GM19193 (cell line): ENCODE measurements at regions not wholly inside any gene's neighbourhood (a gene's known extent, or its start where the extent isn't known, plus 50 kb on each side); places are given as distances from the start of the nearest gene placed in this dataset.

ENCODE experiments used
- POLR2A ChIP-seq: IDR thresholded peaks from 4 replicates; pipeline ENCODE4 v1.6.1; 2011; ENCODE audit not compliant: insufficient read depth, insufficient read length; ENCODE audit errors: extremely low read depth

- no peak for TF ChIP-seq POLR2A
Measured at GRCh38 chr13:104962411-104962810, 1573.1 kb downstream of the EFNB2 start.

- no peak for TF ChIP-seq POLR2A
Measured at GRCh38 chr13:104961246-104961645, 1574.2 kb downstream of the EFNB2 start.

- no peak for TF ChIP-seq POLR2A
Measured at GRCh38 chr13:104954210-104954609, 1581.3 kb downstream of the EFNB2 start.

- no peak for TF ChIP-seq POLR2A
Measured at GRCh38 chr13:104953588-104953987, 1581.9 kb downstream of the EFNB2 start.

GRCh38 chr13:104949840-104950740 lies 1585.4 kb downstream of the EFNB2 start:
- no peak for TF ChIP-seq POLR2A

GRCh38 chr13:104944176-104944575 lies 1591.3 kb downstream of the EFNB2 start:
- no peak for TF ChIP-seq POLR2A

- TF ChIP-seq POLR2A: no peak
Measured at GRCh38 chr13:104943331-104943730, 1592.1 kb downstream of the EFNB2 start.

- no peak for TF ChIP-seq POLR2A
Measured at GRCh38 chr13:104937881-104938280, 1597.6 kb downstream of the EFNB2 start.

GRCh38 chr13:104936304-104936703 lies 1599.2 kb downstream of the EFNB2 start:
- no peak for TF ChIP-seq POLR2A

- no peak for TF ChIP-seq POLR2A
Measured at GRCh38 chr13:104920091-104920490, 1615.4 kb downstream of the EFNB2 start.

- no peak for TF ChIP-seq POLR2A
Measured at GRCh38 chr13:104900191-104900817, 1635.2 kb downstream of the EFNB2 start.

GRCh38 chr13:104898484-104898883 lies 1637.0 kb downstream of the EFNB2 start:
- no peak for TF ChIP-seq POLR2A

GRCh38 chr13:104895521-104895920 lies 1639.9 kb downstream of the EFNB2 start:
- no peak for TF ChIP-seq POLR2A

- TF ChIP-seq POLR2A: no peak
Measured at GRCh38 chr13:104875038-104875754, 1660.3 kb downstream of the EFNB2 start.

- no peak for TF ChIP-seq POLR2A
Measured at GRCh38 chr13:104872153-104872552, 1663.3 kb downstream of the EFNB2 start.
